Liver (tissue), 3 donors: ENCODE measurements at regions not wholly inside any gene's neighbourhood (a gene's known extent, or its start where the extent isn't known, plus 50 kb on each side); places are given as distances from the start of the nearest gene placed in this dataset.

Source experiments
- CTCF ChIP-seq: fragments of 150-350 bp; IDR thresholded peaks from 2 replicates; pipeline ENCODE4 v1.5.1; 2017; ENCODE audit warnings: improper control_type of control experiment, low read depth, low read length; ENCODE audit not compliant: missing input control
- FOXA1 ChIP-seq: IDR thresholded peaks from 2 replicates; pipeline ENCODE4 v1.6.1; 2016; ENCODE audit warnings: antibody characterized with exemption
- HNF4G ChIP-seq: IDR thresholded peaks from 2 replicates; pipeline ENCODE4 v1.6.1; 2016; ENCODE audit warnings: antibody characterized with exemption
- JUND ChIP-seq, 2 donors: IDR thresholded peaks; 2 replicates each; pipeline ENCODE4 v1.6.1; 2016; ENCODE audit warnings: antibody characterized with exemption in 2 of 2
- MAX ChIP-seq: IDR thresholded peaks from 2 replicates; pipeline ENCODE4 v1.6.1; 2016; ENCODE audit warnings: antibody characterized with exemption
- RAD21 ChIP-seq, 2 donors: IDR thresholded peaks; 2 replicates each; pipeline ENCODE4 v1.6.1; 2016; ENCODE audit warnings: antibody characterized with exemption in 2 of 2, mild to moderate bottlenecking in 2 of 2
- REST ChIP-seq: IDR thresholded peaks from 2 replicates; pipeline ENCODE4 v1.6.1; 2016; ENCODE audit warnings: antibody characterized with exemption, mild to moderate bottlenecking
- RXRA ChIP-seq, 2 donors: IDR thresholded peaks; 2 replicates each; pipeline ENCODE4 v1.6.1; 2017 to 2018; ENCODE audit warnings: antibody characterized with exemption in 2 of 2, mild to moderate bottlenecking in 1 of 2
- SP1 ChIP-seq: IDR thresholded peaks from 2 replicates; pipeline ENCODE4 v1.6.1; 2018; ENCODE audit warnings: antibody characterized with exemption, mild to moderate bottlenecking
- YY1 ChIP-seq: IDR thresholded peaks from 2 replicates; pipeline ENCODE4 v1.6.1; 2016; ENCODE audit warnings: antibody characterized with exemption, mild to moderate bottlenecking
- donor health status: healthy.
- donor health status: healthy.

GRCh38 chr10:36650274-36650673 lies 475.1 kb upstream of the ANKRD30A start:
- TF ChIP-seq CTCF (no peak), FOXA1 (no peak), JUND (IDR thresholded peaks at IDR 0.05) (no peak), REST (no peak), YY1 (no peak), MAX (no peak), SP1 (no peak), RXRA (IDR thresholded peaks at IDR 0.05) (no peak), HNF4G (no peak), RAD21 (IDR thresholded peaks at IDR 0.05) (no peak)
